ENCODE measurements at regions not wholly inside any gene's neighbourhood (a gene's known extent, or its start where the extent isn't known, plus 50 kb on each side); places are given as distances from the start of the nearest gene placed in this dataset.

DNA sequence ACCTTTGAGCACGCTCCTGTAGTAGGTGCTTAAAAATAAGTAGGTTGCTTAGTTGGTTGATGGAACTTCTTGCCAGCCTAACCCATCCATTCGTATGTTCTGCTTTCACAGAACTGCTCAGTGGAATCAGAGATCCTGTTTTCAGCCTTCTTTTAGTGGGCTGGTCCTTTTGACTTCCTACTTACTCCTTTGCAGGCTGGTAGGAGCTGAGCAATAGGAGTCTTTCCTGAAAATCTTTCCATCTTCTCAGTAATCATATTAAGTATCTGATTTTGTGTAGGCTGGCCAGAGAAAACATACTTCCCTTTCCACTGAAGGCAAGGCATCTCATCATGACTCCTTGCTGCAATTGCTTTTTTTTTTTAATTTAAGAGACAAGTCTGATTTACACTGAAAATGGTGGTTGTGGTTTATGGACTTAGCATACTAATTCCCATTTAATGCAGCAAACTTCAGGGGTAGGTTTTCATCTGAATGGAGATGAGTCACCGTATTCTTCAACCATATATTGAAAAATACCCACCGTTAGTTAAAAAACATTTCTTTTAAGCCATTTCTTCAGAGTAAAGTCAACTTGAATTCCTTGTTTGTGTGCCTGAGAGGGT is 208.0 kb downstream of the ZNF365 start:
- TF ChIP-seq, protein P1, sequence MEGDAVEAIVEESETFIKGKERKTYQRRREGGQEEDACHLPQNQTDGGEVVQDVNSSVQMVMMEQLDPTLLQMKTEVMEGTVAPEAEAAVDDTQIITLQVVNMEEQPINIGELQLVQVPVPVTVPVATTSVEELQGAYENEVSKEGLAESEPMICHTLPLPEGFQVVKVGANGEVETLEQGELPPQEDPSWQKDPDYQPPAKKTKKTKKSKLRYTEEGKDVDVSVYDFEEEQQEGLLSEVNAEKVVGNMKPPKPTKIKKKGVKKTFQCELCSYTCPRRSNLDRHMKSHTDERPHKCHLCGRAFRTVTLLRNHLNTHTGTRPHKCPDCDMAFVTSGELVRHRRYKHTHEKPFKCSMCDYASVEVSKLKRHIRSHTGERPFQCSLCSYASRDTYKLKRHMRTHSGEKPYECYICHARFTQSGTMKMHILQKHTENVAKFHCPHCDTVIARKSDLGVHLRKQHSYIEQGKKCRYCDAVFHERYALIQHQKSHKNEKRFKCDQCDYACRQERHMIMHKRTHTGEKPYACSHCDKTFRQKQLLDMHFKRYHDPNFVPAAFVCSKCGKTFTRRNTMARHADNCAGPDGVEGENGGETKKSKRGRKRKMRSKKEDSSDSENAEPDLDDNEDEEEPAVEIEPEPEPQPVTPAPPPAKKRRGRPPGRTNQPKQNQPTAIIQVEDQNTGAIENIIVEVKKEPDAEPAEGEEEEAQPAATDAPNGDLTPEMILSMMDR (IDR thresholded peaks at IDR 0.05): no peak
- no peak for TF ChIP-seq POLR2A (IDR thresholded peaks at IDR 0.05)
